ENCODE measurements at regions not wholly inside any gene's neighbourhood (a gene's known extent, or its start where the extent isn't known, plus 50 kb on each side); places are given as distances from the start of the nearest gene placed in this dataset.
"Not testable (repeated sequence)": the region's sequence is repeated elsewhere in the genome, so short reads cannot be mapped to it uniquely, and the experiment has no call there.

DNA sequence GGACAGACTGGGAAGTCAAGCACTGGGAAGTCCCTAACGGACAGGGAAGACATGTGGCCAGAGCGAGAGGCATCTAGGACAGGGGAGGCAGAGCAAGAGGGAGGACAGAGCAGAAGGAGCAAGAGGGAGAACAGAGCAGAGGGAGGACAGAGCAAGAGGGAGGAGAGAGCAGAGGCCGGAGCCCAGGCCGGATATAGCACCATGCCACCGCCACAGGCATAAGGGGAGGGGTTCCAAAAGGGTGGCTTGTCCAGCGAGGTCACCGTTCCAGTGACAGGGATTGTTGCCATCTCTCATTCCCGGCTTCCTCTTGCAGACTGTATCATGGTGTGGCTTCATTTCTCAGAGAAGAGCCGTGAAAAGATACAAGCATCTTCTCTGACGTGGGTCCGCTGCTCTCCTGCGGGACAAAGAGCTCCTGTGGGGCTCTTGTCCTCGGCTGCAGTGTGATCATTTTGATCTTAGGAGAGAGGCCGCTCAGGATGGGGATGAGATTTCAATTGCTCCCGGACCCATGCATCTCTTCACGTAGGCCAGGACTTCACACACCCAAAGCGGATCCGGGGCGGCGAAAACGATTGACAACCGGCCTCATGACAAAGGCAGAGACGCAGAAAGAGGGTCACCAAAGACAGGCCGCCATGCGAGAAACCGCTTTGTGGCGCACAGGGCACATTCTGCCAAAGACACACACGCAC is 160.6 kb upstream of the ZNF337 start:
- TF ChIP-seq POLR2A, POLR2AphosphoS5 (IDR thresholded peaks at IDR 0.05): not testable (repeated sequence)
- TF ChIP-seq, protein P1, sequence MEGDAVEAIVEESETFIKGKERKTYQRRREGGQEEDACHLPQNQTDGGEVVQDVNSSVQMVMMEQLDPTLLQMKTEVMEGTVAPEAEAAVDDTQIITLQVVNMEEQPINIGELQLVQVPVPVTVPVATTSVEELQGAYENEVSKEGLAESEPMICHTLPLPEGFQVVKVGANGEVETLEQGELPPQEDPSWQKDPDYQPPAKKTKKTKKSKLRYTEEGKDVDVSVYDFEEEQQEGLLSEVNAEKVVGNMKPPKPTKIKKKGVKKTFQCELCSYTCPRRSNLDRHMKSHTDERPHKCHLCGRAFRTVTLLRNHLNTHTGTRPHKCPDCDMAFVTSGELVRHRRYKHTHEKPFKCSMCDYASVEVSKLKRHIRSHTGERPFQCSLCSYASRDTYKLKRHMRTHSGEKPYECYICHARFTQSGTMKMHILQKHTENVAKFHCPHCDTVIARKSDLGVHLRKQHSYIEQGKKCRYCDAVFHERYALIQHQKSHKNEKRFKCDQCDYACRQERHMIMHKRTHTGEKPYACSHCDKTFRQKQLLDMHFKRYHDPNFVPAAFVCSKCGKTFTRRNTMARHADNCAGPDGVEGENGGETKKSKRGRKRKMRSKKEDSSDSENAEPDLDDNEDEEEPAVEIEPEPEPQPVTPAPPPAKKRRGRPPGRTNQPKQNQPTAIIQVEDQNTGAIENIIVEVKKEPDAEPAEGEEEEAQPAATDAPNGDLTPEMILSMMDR (IDR thresholded peaks at IDR 0.05): not testable (repeated sequence)

All from stomach (tissue), 4 donors.